H9 (cell line): ENCODE measurements at regions not wholly inside any gene's neighbourhood (a gene's known extent, or its start where the extent isn't known, plus 50 kb on each side); places are given as distances from the start of the nearest gene placed in this dataset.

Source experiments
- DNase-seq: peaks from one replicate; pipeline ENCODE4 v3.0.0-alpha.2; 2017
- H2AFZ ChIP-seq: one replicate; pipeline ENCODE4 v1.6.1; 2013; ENCODE audit warnings: mild to moderate bottlenecking, low read length, control low read depth, moderate library complexity
- H2AK5ac ChIP-seq: 2 replicates; pipeline ENCODE4 v1.6.1; 2013; ENCODE audit warnings: low read length, control low read depth, mixed read lengths; ENCODE audit not compliant: insufficient read length
- H2BK120ac ChIP-seq: one replicate; pipeline ENCODE4 v1.6.1; 2013; ENCODE audit warnings: low read depth, mild to moderate bottlenecking, low read length, control low read depth, inconsistent platforms; ENCODE audit not compliant: poor library complexity, severe bottlenecking
- H2BK12ac ChIP-seq: 2 replicates; pipeline ENCODE4 v1.6.1; 2013; ENCODE audit warnings: low read length, control low read depth, mixed read lengths, low read depth; ENCODE audit not compliant: insufficient read length
- H2BK15ac ChIP-seq: 2 replicates; pipeline ENCODE4 v1.6.1; 2013; ENCODE audit warnings: low read depth, low read length, control low read depth
- H2BK20ac ChIP-seq: one replicate; pipeline ENCODE4 v1.6.1; 2013; ENCODE audit warnings: low read depth, mild to moderate bottlenecking, low read length, control low read depth, inconsistent platforms; ENCODE audit not compliant: poor library complexity, severe bottlenecking
- H2BK5ac ChIP-seq: 2 replicates; pipeline ENCODE4 v1.6.1; 2013; ENCODE audit warnings: low read length, control low read depth, mixed read lengths; ENCODE audit not compliant: insufficient read length
- H3K14ac ChIP-seq: 2 replicates; pipeline ENCODE4 v1.6.1; 2013; ENCODE audit warnings: low read length, control low read depth; ENCODE audit not compliant: insufficient read depth
- H3K18ac ChIP-seq: 2 replicates; pipeline ENCODE4 v1.6.1; 2013; ENCODE audit warnings: low read depth, mild to moderate bottlenecking, mixed read lengths, low read length, control low read depth; ENCODE audit not compliant: insufficient read length
- H3K23ac ChIP-seq: 2 replicates; pipeline ENCODE4 v1.6.1; 2013; ENCODE audit warnings: low read length, control low read depth, mixed read lengths, low read depth; ENCODE audit not compliant: insufficient read length
- H3K23me2 ChIP-seq: 2 replicates; pipeline ENCODE4 v1.6.1; 2013; ENCODE audit warnings: low read depth, mild to moderate bottlenecking, mixed read lengths, low read length, control low read depth; ENCODE audit not compliant: insufficient read length, poor library complexity, severe bottlenecking
- H3K27ac ChIP-seq: 2 replicates; pipeline ENCODE4 v1.5.1; 2013; ENCODE audit warnings: low read length, control low read depth, mixed read lengths, low read depth; ENCODE audit not compliant: insufficient read length
- H3K27me3 ChIP-seq: 2 replicates; pipeline ENCODE4 v1.6.1; 2013; ENCODE audit warnings: low read length, control low read depth, inconsistent platforms; ENCODE audit not compliant: insufficient read depth
- H3K4ac ChIP-seq: 2 replicates; pipeline ENCODE4 v1.6.1; 2013; ENCODE audit warnings: low read depth, mild to moderate bottlenecking, control low read depth, inconsistent platforms, low read length, moderate library complexity
- H3K4me1 ChIP-seq: 2 replicates; pipeline ENCODE4 v1.6.1; 2013; ENCODE audit warnings: low read length, control low read depth, inconsistent platforms; ENCODE audit not compliant: insufficient read depth
- H3K4me2 ChIP-seq: 2 replicates; pipeline ENCODE4 v1.6.1; 2013; ENCODE audit warnings: low read length, control low read depth, mixed read lengths; ENCODE audit not compliant: insufficient read length, insufficient read depth
- H3K56ac ChIP-seq: 2 replicates; pipeline ENCODE4 v1.6.1; 2013; ENCODE audit warnings: low read depth, mild to moderate bottlenecking, mixed read lengths, low read length, control low read depth; ENCODE audit not compliant: insufficient read length
- H3K79me1 ChIP-seq: 2 replicates; pipeline ENCODE4 v1.6.1; 2013; ENCODE audit warnings: low read depth, mild to moderate bottlenecking, moderate library complexity, low read length, control low read depth, inconsistent platforms; ENCODE audit not compliant: insufficient read depth, poor library complexity, severe bottlenecking
- H3K79me2 ChIP-seq: 2 replicates; pipeline ENCODE4 v1.6.1; 2013; ENCODE audit warnings: low read length, control low read depth, inconsistent platforms; ENCODE audit not compliant: insufficient read depth
- H3K9ac ChIP-seq: 2 replicates; pipeline ENCODE4 v1.6.1; 2013; ENCODE audit warnings: low read length, control low read depth, mixed read lengths; ENCODE audit not compliant: insufficient read length; ENCODE audit errors: extremely low read depth
- H3K9me3 ChIP-seq: one replicate; pipeline ENCODE4 v1.6.1; 2013; ENCODE audit warnings: low read depth, low read length, inconsistent platforms; ENCODE audit not compliant: control insufficient read depth
- H3T11ph ChIP-seq: one replicate; pipeline ENCODE4 v1.6.1; 2013; ENCODE audit warnings: mild to moderate bottlenecking, low read length, control low read depth, inconsistent platforms
- H4K20me1 ChIP-seq: one replicate; pipeline ENCODE4 v1.6.1; 2013; ENCODE audit not compliant: control insufficient read depth, insufficient read length, insufficient read depth
- H4K5ac ChIP-seq: 2 replicates; pipeline ENCODE4 v1.6.1; 2013; ENCODE audit warnings: low read depth, mild to moderate bottlenecking, mixed read lengths, low read length, control low read depth; ENCODE audit not compliant: insufficient read length
- H4K8ac ChIP-seq: replicated peaks from 2 replicates; pipeline ENCODE4 v1.6.1; 2013; ENCODE audit warnings: low read length, control low read depth, mixed read lengths, low read depth; ENCODE audit not compliant: insufficient read length
- H4K91ac ChIP-seq: 2 replicates; pipeline ENCODE4 v1.6.1; 2013; ENCODE audit warnings: low read depth, mild to moderate bottlenecking, moderate library complexity, mixed read lengths, low read length, control low read depth; ENCODE audit not compliant: insufficient read length
- H3K27ac Mint-ChIP-seq, 3 experiments: 2 replicates in 2 of 3; 3 replicates in 1 of 3; pipeline ENCODE4 v1.8.0; 2020 to 2021; ENCODE audit warnings: mixed read lengths in 3 of 3, mild to moderate bottlenecking in 1 of 3, moderate library complexity in 1 of 3
- H3K27me3 Mint-ChIP-seq: 2 replicates; pipeline ENCODE4 v1.8.0; 2021; ENCODE audit warnings: low read depth, mild to moderate bottlenecking, moderate library complexity, mixed read lengths
- H3K36me3 Mint-ChIP-seq, 3 experiments: 2 replicates in 2 of 3; 3 replicates in 1 of 3; pipeline ENCODE4 v1.8.0; 2020 to 2021; ENCODE audit warnings: low read depth in 3 of 3, mixed read lengths in 3 of 3; ENCODE audit not compliant: insufficient read depth in 1 of 3
- H3K4me1 Mint-ChIP-seq, 2 experiments: 2 replicates each; pipeline ENCODE4 v1.8.0; 2020; ENCODE audit warnings: mixed read lengths in 2 of 2
- H3K4me3 Mint-ChIP-seq, 2 experiments: 2 replicates in 1 of 2; 3 replicates in 1 of 2; pipeline ENCODE4 v1.8.0; 2020 to 2021; ENCODE audit warnings: mild to moderate bottlenecking in 2 of 2, mixed read lengths in 2 of 2, moderate library complexity in 1 of 2
- H3K9me3 Mint-ChIP-seq, 2 experiments: 2 replicates in 1 of 2; 3 replicates in 1 of 2; pipeline ENCODE4 v1.8.0; 2020; ENCODE audit warnings: mild to moderate bottlenecking in 2 of 2, mixed read lengths in 2 of 2, moderate library complexity in 1 of 2
- WGBS: extraction: QIAGEN DNeasy Blood & Tissue Kit; methylation state at CpG from one replicate; pipeline ENCODE4 v1.1.7; 2013; ENCODE audit warnings: missing lambda C conversion rate, low lambda C conversion rate, mixed read lengths; ENCODE audit not compliant: insufficient read length; ENCODE audit errors: extremely low coverage; 5-methylcytosine and 5-hydroxymethylcytosine counted together
- TF ChIP-seq, protein P1 (sequence below): fragments of 200-600 bp; sonication (generic); conservative IDR thresholded peaks from 3 replicates; pipeline ENCODE4 v1.8.0; 2021; ENCODE audit warnings: antibody characterized with exemption, mild to moderate bottlenecking

DNA sequence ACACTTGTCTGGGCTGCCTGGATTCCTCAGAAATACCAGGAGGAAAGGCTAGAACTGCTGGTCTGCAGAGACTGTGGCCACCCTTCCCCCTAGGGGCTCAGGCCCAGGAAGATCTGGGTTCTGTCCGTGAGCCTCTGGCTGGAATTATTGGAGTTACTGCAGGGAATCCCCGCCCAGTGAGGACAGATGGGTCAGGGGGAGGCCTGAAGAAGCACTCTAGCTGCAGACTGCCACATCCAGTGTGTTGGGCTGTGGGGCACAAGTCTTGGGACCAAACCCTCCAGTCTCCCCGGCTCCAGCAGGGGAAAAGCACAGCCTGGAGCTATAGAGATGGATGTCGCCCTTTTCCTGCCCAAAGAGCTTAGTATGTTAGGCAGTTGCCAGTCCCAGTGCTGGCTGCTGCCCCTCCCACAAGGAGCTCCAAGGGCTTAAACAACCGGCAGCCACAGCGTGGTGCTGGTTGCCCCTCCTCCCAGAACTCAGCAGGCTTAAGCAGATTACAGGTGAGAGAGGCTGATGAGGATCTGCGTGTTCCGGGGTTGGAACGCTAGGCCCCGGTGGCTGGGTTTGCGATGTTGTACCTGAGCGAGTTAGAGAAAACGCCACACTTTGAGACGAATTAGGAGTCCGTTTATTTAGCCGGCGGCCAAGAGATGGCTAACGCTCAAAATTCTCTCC, 255.5 kb upstream of the LRRC7 start:
- Histone ChIP-seq H3K14ac (no peak overlapping the region), H2BK12ac (no peak overlapping the region), H3K79me2 (no peaks in the 10 kb centered on the region), H3K9me3 (no peaks in the 10 kb centered on the region), H2BK15ac (no peak overlapping the region), H4K5ac (no peak overlapping the region), H3K4me2 (no peak overlapping the region), H4K20me1 (no peaks in the 10 kb centered on the region), H2AK5ac (no peak overlapping the region), H3K9ac (no peak overlapping the region), H3K4me1 (no peaks in the 10 kb centered on the region), H2AFZ (no peak overlapping the region), H2BK20ac (no peak overlapping the region), H3T11ph (no peak overlapping the region), H3K79me1 (no peaks in the 10 kb centered on the region), H4K91ac (no peak overlapping the region), H2BK5ac (no peak overlapping the region), H3K23me2 (no peaks in the 10 kb centered on the region), H3K23ac (no peak overlapping the region), H3K18ac (no peak overlapping the region), H3K27ac (no peak overlapping the region), H3K56ac (no peak overlapping the region), H2BK120ac (no peak overlapping the region), H4K8ac (no peak overlapping the region), H3K27me3 (no peaks in the 10 kb centered on the region), H3K4ac (no peak overlapping the region)
- DNase-seq: peak; percentile 88
- H3K4me3 Mint-ChIP-seq: peak overlapping the region; percentile 26 to 45; a peak in 3 of 5 replicates
- WGBS: no CpG with 5 or more reads among the region's 18 CpGs
- no peaks in the 10 kb centered on the region; a peak in 1 of 5 replicates for H3K9me3 Mint-ChIP-seq
- TF ChIP-seq, protein P1, sequence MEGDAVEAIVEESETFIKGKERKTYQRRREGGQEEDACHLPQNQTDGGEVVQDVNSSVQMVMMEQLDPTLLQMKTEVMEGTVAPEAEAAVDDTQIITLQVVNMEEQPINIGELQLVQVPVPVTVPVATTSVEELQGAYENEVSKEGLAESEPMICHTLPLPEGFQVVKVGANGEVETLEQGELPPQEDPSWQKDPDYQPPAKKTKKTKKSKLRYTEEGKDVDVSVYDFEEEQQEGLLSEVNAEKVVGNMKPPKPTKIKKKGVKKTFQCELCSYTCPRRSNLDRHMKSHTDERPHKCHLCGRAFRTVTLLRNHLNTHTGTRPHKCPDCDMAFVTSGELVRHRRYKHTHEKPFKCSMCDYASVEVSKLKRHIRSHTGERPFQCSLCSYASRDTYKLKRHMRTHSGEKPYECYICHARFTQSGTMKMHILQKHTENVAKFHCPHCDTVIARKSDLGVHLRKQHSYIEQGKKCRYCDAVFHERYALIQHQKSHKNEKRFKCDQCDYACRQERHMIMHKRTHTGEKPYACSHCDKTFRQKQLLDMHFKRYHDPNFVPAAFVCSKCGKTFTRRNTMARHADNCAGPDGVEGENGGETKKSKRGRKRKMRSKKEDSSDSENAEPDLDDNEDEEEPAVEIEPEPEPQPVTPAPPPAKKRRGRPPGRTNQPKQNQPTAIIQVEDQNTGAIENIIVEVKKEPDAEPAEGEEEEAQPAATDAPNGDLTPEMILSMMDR: peak; percentile 21; the same call in 1 of the 3 replicates
- peaks cover 2% of the 10 kb centered on the region for H3K27me3 Mint-ChIP-seq
- no peaks in the 10 kb centered on the region for H3K36me3 Mint-ChIP-seq
- peak overlapping the region in 1 of 3 experiments; percentile 33; a peak in 1 of 7 replicates for H3K27ac Mint-ChIP-seq
- H3K4me1 Mint-ChIP-seq: peaks cover 10% of the 10 kb centered on the region in 2 experiments
